Gastrocnemius medialis (tissue), 4 donors: ENCODE measurements at regions not wholly inside any gene's neighbourhood (a gene's known extent, or its start where the extent isn't known, plus 50 kb on each side); places are given as distances from the start of the nearest gene placed in this dataset.

Experiments
- ATAC-seq, 2 donors: fragments of 150-250 bp; one replicate each; pipeline ENCODE4 v1.9.1; 2016
- DNase-seq, 2 donors: peaks; one replicate each; pipeline ENCODE4 v3.0.0-alpha.2; 2019
- H3K27ac ChIP-seq, 4 donors: fragments of 200-600 bp; sonication (generic); 1 replicate in 1 of 4; 2 replicates in 3 of 4; pipeline ENCODE4 v1.5.1; 2016 to 2018; ENCODE audit warnings: mild to moderate bottlenecking in 2 of 4, moderate library complexity in 1 of 4
- H3K27me3 ChIP-seq, 3 donors: fragments of 200-600 bp; sonication (generic) in 2 of 3; 1 replicate in 1 of 3; 2 replicates in 2 of 3; pipeline versions ENCODE4 v1.5.1 to v1.6.0; 2016 to 2019; ENCODE audit warnings: mild to moderate bottlenecking in 1 of 3, moderate library complexity in 1 of 3
- H3K36me3 ChIP-seq, 2 donors: fragments of 200-600 bp; sonication (generic) in 1 of 2; one replicate each; pipeline ENCODE4 v1.5.1; 2017 to 2018
- H3K4me1 ChIP-seq, 2 donors: fragments of 200-600 bp; sonication (generic) in 1 of 2; one replicate each; pipeline ENCODE4 v1.5.1; 2016 to 2017; ENCODE audit warnings: mild to moderate bottlenecking in 2 of 2
- H3K4me3 ChIP-seq, 4 donors: fragments of 200-600 bp; sonication (generic) in 3 of 4; 1 replicate in 1 of 4; 2 replicates in 3 of 4; pipeline ENCODE4 v1.5.1; 2016 to 2019; ENCODE audit warnings: mild to moderate bottlenecking in 2 of 4
- H3K9me3 ChIP-seq, 3 donors: fragments of 200-600 bp; sonication (generic) in 2 of 3; 1 replicate in 1 of 3; 2 replicates in 2 of 3; pipeline ENCODE4 v1.5.1; 2016 to 2019
- CTCF ChIP-seq, 5 experiments: fragments of 450-650 bp in 3 of 5; fragments of 200-600 bp in 2 of 5; sonication (generic) in 2 of 5; IDR thresholded peaks in 4 of 5; conservative IDR thresholded peaks in 1 of 5; 1 replicate in 4 of 5; 2 replicates in 1 of 5; pipeline ENCODE4 v1.5.1; 2016 to 2019; ENCODE audit warnings: antibody characterized with exemption in 5 of 5, mild to moderate bottlenecking in 3 of 5, moderate library complexity in 3 of 5
- POLR2A ChIP-seq, 2 donors: fragments of 450-650 bp; IDR thresholded peaks; one replicate each; pipeline ENCODE4 v1.6.1; 2017; ENCODE audit warnings: antibody characterized with exemption in 2 of 2, mild to moderate bottlenecking in 2 of 2, moderate library complexity in 2 of 2
- in situ Hi-C, 4 donors: fragments of 200-750 bp; cut with MboI; loops; one replicate each; pipeline versions ENCODE4 v1.15.0 to v1.8.0; 2017; ENCODE audit warnings: low sequenced_read_pairs in 4 of 4
- intact Hi-C: fragments of 100-400 bp; cut with DNase I; formaldehyde crosslinking; loops from one replicate; pipeline ENCODE4 v1.15.1; 2023; ENCODE audit warnings: low total_unique reads

DNA sequence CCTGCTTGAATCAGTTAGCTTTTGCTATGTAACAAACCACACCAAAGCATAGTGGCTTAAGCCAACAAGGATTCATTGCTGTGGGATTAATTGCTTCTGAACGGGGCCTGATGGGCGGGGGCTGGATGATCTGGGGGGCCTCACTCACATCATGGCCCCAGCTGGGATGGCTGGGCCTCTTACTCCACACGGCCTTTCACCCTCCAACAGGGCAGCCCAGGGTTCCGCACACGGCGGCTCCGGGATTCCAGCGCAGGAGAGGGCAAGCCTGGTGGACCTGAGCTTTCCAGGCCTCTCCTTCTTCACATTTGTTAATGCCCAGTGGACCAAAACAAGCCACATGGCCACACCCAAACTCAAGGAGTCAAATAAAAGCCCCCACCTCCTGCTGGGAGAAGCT, 86.3 kb upstream of the PHLPP1 start:
- in situ Hi-C loops = no loop called here
- no peaks in the 10 kb centered on the region for H3K9me3 ChIP-seq
- no peak overlapping the region for H3K27ac ChIP-seq
- peaks cover 0 to 4% of the 10 kb centered on the region in 2 donors for H3K4me1 ChIP-seq
- H3K27me3 ChIP-seq = no peaks in the 10 kb centered on the region
- ATAC-seq (no peak), DNase-seq (no peak)
- no peak overlapping the region for H3K4me3 ChIP-seq
- intact Hi-C loops = no loop called here
- no peaks in the 10 kb centered on the region for H3K36me3 ChIP-seq
- no peak for TF ChIP-seq CTCF (IDR thresholded peaks at IDR 0.05 in 4 of 5, conservative IDR thresholded peaks at IDR 0.05 in 1 of 5)
- no peak for TF ChIP-seq POLR2A (IDR thresholded peaks at IDR 0.05)

DNA sequence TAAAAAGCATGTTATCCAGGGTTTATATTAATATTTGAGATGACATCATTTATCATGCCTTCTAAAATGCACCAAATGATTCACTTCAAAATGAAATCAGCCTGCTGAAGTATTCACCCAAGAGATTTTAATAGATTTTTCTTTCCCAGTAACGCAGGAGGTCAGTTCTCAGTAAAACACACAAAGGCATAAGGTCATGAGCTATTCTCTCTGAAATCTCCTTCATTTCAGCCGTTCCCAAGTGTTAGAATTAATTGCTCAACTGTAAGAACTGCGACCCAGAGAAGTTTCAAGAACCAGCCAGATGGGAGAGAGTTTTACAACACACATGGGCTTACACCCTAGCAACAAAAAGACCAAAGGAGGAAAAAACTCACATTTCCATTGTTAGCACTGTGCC, 84.2 kb upstream of the PHLPP1 start:
- Histone ChIP-seq H3K27ac (no peak overlapping the region), H3K27me3 (no peaks in the 10 kb centered on the region), H3K4me3 (no peak overlapping the region), H3K4me1 (no peaks in the 10 kb centered on the region), H3K36me3 (no peaks in the 10 kb centered on the region), H3K9me3 (no peaks in the 10 kb centered on the region)
- TF ChIP-seq POLR2A (IDR thresholded peaks at IDR 0.05) = no peak
- no peak for TF ChIP-seq CTCF (IDR thresholded peaks at IDR 0.05 in 4 of 5, conservative IDR thresholded peaks at IDR 0.05 in 1 of 5)
- intact Hi-C loops (no loop called here), in situ Hi-C loops (no loop called here)
- no peak for DNase-seq
- no peak for ATAC-seq

- Histone ChIP-seq H3K4me3 (no peak overlapping the region), H3K4me1 (no peaks in the 10 kb centered on the region), H3K9me3 (no peaks in the 10 kb centered on the region), H3K36me3 (no peaks in the 10 kb centered on the region), H3K27me3 (no peaks in the 10 kb centered on the region), H3K27ac (no peak overlapping the region)
- intact Hi-C loops (no loop called here), in situ Hi-C loops (no loop called here)
- TF ChIP-seq CTCF (IDR thresholded peaks at IDR 0.05 in 4 of 5, conservative IDR thresholded peaks at IDR 0.05 in 1 of 5) = no peak
- TF ChIP-seq POLR2A (IDR thresholded peaks at IDR 0.05) = no peak
- DNase-seq (no peak), ATAC-seq (no peak)
These were observed 82.4 kb upstream of the PHLPP1 start for GRCh38 chr18:62632788-62633455.

- Histone ChIP-seq H3K36me3 (no peaks in the 10 kb centered on the region), H3K27me3 (no peaks in the 10 kb centered on the region), H3K27ac (no peak overlapping the region), H3K4me3 (no peak overlapping the region), H3K4me1 (no peaks in the 10 kb centered on the region), H3K9me3 (no peaks in the 10 kb centered on the region)
- in situ Hi-C loops = no loop called here
- TF ChIP-seq POLR2A (IDR thresholded peaks at IDR 0.05) (no peak), CTCF (IDR thresholded peaks at IDR 0.05 in 4 of 5, conservative IDR thresholded peaks at IDR 0.05 in 1 of 5) (no peak)
- DNase-seq (no peak), ATAC-seq (no peak)
- intact Hi-C loops = no loop called here
These were observed 80.9 kb upstream of the PHLPP1 start for GRCh38 chr18:62634458-62634857.
